Stimulated activated CD8-positive, alpha-beta memory T cell treated with anti-CD3 and anti-CD28 coated beads, Interleukin-4, amount 100 ng/mL, for 4 hours (primary cell): ENCODE measurements at regions not wholly inside any gene's neighbourhood (a gene's known extent, or its start where the extent isn't known, plus 50 kb on each side); places are given as distances from the start of the nearest gene placed in this dataset.

Experiments
- DNase-seq, 2 donors: peaks; one replicate each; pipeline ENCODE4 v3.0.0-alpha.2; 2020; ENCODE audit warnings: low read depth in 2 of 2, low spot score in 1 of 2

DNA sequence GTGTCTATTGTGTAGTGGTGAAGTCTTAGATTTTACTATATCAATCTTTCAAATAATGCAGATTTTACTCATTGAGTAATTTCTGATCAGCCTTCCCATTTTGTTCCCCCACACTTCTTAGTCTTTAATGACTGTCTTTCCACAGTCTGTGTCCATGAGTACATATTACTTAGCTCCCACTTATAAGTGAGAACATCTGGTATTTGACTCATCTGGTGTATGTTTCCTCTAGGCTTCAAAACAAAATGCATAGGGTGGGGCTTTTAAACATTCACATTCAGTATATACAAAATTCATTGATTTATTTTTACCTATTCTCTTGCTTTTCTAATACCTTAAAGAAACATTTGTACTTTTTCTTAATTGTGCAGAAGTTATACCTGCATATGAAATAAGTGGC, 513.0 kb downstream of the MTRR start:
- DNase-seq = no peak

- DNase-seq = no peak
Observed at GRCh38 chr5:8382456-8382855, 513.5 kb downstream of the MTRR start.

GRCh38 chr5:8383616-8384015, 514.7 kb downstream of the MTRR start:
- DNase-seq = no peak

DNA sequence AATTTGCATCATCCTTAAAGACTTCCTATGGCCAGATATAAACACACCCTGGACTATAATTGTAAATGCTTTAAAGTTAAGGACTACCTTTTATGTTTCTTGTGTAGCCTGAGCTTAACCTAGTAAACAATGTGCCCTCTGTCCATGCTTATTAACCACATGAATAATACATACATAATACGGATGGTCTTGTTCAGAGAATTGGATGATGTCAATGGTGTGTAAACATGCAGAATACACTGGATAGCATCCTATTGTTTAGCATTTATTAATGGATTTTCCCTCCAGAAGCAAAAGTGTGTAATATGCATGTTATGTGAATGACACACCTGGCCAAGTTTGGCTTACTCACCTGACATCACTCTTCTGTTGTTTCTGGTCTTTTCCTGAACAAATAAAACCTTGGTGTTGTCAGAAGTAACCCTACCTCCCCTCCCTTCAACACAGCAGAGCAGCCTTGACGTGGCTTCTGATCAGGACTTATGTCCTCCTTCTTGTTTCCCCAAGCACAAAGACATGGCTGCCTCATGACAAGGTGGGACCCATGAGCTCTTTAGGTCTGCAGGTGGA, 517.9 kb downstream of the MTRR start:
- DNase-seq = no peak

GRCh38 chr5:8391911-8392310, 523.0 kb downstream of the MTRR start:
- no peak for DNase-seq

GRCh38 chr5:8393240-8393639, 524.3 kb downstream of the MTRR start:
- DNase-seq = no peak

GRCh38 chr5:8394965-8395364, 526.0 kb downstream of the MTRR start:
- no peak for DNase-seq

DNA sequence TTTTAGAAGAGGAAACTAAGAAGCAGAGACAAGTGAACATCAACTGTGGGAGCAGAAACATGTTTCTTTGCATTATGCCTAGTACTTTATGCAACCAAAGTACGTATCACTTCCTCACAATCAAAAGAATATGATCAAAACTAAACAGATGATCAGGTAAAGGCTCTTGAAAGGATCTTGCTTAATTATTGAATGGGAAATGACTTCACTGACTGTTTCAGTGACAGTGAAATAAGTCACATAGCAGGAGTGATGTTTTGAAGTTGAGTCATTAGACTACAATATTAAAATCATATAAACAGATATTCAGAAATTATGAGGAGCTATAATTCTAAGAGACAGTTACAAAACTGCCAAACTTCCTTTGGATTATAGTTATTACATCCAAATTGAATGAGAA, 527.3 kb downstream of the MTRR start:
- no peak for DNase-seq

GRCh38 chr5:8396756-8397155, 527.8 kb downstream of the MTRR start:
- no peak for DNase-seq

DNA sequence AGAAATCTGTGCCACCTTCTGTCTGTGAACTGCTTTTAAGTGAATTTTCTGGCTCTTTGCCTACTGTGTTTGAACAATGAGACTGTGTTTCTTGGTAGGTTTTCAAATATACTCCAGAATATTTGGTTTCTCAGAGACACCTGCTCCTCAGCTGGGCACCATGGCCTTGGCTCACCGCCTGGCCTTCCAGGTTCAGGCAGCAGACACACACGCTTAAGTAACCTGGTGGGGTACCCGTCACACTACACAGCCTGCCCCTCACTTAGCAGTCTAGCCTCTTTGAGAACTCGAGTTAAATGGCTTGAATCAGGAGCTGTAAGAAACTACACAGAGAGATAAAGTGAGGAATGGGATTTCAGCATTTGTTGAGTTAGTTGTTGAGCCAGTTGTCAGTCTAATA, 530.5 kb downstream of the MTRR start:
- no peak for DNase-seq

GRCh38 chr5:8408258-8408657, 539.3 kb downstream of the MTRR start:
- no peak for DNase-seq

DNA sequence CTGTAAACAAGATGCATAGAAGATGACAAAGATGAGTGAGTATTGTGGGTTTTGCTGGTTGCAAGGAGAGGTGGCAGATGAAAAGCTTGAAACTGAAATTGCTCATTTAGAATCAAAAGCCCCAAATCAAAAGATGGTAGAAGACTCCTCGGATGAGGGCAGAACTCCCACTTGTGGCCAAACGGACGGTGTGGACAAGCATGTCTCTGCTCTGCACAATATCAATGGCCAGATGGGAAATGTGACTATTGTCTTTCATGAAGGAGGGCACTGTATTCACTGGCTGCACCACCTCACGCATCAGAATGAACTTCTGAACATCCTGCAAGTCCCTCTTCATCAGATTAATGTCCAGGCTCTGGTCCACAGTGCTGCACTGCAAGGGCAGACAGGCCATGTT, 541.7 kb downstream of the MTRR start:
- no peak for DNase-seq

GRCh38 chr5:8413975-8414374, 545.0 kb downstream of the MTRR start:
- no peak for DNase-seq

DNA sequence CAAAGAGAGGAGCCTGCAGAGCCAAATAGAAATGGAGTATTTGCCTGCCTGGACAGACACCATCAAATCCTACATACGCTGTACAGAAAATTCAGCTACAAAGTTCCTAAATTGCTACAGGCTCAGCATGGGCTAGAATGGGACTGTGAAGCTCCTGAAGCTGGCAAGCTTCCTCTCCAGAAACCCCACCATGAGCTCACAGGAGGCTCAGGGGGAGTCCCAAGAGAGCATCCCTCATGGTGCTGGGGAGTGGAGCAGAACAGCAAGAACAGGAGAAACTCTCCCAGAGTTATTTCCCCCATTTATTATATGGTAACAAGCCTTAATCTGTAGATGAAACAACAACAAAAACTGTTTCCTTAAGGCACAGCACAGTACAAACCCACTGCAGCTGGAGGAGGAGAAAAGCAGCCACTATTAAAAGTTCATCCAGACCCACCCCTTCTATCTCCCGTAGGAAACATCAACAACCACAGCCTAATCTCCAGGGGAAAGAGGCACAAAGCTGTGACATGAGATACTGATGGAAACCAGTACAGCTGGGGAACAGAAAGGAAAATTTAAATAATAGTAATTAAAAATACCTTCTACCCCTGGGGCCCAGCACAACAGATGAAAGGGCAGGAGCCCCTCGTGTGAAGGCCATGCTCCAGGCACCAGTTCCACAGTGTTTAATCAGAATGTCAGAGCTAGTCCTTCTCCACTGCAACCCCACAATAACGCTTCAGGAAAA, 548.5 kb downstream of the MTRR start:
- no peak for DNase-seq

DNA sequence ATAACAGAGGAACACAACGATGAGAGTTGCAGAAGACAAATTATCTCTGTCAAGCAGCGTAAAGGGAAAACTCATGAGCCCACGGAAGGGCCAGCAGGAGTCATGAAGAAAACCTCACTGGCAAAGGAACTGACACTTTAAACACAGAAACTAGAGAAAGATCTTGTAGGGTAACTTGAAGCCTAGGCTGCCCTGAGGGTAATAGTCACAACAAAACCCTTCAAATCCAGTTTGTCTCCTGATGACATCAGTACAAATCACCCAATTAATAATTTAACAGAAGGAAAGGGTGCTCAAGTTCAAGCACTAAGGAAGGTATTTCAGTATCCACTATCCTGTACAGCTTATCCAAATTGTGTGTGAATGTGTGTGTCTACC, 549.1 kb downstream of the MTRR start:
- DNase-seq = no peak

DNA sequence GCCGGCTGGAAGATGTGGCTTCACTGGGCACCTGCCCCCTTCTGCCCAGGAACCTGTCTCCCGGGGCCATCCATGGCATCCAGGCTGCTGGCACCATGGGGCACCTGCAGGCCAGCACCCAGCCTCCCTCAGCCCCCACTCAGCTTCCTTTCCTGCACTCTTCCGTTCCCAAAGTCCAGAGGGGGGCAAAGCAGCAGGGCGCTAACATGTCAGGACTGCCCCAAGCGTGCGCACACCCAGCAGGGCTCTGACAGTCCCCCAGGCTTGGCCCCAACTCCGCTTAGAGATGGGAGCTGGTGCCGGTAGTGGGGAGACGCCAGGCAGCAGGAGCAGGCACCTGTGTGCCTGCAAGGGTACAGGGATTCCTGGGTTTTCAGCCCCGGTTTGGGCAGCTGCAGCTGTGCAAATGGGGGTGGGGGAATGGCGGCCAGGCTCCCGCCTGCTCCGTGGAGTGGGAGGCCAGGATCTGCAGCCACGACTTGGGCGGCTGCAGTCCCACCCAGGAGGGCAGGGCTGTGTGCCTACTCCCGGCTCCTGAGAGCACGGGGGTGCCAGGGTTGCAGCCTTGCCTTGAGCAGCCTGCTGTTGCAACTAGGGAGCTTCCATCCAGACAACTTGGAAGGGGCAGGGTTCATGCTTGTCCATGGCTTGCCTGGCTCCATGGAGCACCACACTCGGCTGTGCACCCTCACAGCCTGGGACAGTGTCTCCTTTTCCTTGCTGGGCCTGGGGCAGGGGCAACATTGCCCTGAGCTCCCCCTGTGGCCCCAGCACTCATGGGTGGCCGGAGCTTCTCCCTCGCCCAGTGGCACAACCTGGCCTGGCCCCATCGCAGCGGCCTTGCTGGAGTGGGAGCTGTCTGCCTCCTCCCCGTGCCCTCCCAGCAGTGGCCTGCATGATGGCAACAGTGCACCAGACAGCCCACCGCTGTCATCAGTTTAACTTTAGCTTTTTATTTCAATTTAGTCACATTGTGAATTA, 561.1 kb downstream of the MTRR start:
- no peak for DNase-seq

DNA sequence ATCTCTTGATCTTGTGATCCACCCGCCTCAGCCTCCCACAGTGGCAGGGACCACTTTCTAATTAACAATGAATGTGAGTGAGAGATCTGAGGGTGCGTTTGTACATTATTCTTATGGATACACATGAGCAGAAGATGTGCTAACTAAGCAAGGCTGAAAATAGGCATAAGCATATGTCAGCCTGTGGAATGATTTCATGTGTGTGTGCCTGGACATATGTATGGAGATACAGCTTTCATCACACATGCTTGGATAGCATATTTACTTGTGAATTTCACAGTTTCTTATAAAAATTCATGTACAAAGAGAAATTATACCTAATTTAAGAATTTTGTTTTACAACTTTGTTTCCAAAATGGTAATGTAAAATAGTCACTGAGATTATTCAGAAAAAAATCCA, 565.6 kb downstream of the MTRR start:
- no peak for DNase-seq

GRCh38 chr5:8436924-8437323, 568.0 kb downstream of the MTRR start:
- DNase-seq = no peak

- DNase-seq = no peak
Observed at GRCh38 chr5:8445139-8445538, 576.2 kb downstream of the MTRR start.

DNA sequence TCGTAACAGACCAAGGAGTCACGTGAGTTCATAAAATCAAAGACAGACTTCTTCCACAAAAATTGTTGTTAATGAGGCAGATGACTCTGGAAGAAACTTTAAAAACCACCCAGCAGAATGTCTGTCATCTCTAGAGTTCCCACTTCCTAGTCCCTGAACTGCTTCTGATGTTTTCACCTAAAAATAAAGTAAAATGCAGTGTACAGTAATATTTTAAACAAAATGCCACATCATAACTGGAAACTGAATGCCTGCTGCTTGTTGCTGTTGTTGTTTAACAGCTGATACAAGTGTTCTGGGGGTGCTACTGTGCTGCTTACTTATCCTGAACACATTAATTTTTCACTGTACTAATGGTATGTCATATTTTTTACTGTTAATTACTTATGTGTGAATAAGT, 577.2 kb downstream of the MTRR start:
- DNase-seq = no peak

DNA sequence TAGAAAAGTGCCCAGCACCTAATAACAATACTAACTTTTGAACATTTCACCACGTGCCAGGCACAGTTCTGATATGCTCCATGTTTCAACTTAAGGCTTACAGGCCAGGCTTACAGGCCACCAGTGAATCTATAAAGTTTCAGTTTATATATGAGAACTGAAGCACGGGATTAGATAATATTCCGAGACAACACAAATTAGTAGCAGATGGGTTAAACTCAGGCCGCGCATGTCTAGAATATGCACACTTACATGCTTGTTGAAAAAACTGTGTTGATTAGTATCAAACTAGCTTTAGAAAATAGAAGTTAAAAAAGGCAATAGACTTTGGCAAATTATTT, 587.9 kb downstream of the MTRR start:
- DNase-seq = no peak
